HT1080 (cell line): ENCODE measurements at regions not wholly inside any gene's neighbourhood (a gene's known extent, or its start where the extent isn't known, plus 50 kb on each side); places are given as distances from the start of the nearest gene placed in this dataset.
"Not testable (repeated sequence)": the region's sequence is repeated elsewhere in the genome, so short reads cannot be mapped to it uniquely, and the experiment has no call there.

Experiments
- DNase-seq: peaks from one replicate; pipeline ENCODE4 v3.0.0-alpha.2; 2015; ENCODE audit warnings: low read depth

DNA sequence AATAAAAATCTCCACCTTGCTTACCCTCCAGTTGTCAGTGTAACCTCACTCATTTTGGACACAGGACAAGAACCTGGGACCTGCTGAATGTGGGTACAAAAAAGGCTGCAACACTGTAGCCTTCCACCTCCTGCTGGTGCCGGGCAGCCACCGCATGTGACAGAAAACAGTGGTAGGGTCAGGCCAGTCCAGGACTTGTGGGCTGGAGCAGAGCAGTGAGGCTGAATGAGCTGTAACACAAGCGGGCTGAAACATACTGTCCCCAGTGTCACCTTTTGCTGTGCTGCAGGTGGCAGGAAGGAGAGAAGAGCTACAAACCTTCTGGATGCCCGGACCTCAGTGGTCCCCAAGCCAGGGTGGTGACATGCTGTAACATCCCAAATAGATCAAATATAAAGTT lies 465.4 kb upstream of the FOXG1 start:
- DNase-seq = no peak

DNA sequence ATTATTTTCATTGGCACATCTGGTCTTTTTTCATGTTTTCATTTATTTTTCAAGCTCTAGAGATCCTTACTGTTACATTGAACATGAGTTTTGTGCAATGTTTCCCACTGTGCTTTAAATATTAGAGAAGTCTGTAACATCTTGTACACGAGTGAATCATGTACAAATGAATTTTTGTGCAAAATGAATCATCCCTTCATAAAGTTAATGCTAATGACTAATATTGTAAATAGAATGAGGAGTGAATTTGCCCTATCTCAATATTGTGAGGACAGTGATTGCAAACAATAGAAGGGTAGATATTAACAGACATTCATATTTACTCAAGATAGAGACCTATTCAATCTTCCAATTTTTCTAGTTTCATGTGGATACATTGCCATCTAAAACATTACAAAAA lies 463.3 kb upstream of the FOXG1 start:
- peak; percentile 6 for DNase-seq

DNA sequence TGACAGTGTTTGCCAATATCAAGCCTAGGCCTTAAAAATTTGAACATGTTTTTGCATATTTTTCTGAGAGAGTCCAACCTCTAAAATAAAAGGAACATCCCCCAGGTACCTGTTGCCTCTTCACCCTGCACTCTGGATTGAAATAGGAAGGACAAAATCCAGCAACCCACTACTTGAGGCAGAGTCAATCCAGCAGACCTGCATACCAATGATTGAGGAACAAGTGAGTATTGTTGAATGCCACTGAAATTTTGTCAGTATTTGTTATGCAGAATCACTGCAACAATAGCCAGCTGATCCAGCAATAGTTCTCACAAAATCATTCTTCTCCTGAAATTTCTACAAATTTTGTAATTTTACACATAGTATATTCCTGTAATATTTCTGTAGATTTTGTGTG lies 460.6 kb upstream of the FOXG1 start:
- DNase-seq = no peak

DNA sequence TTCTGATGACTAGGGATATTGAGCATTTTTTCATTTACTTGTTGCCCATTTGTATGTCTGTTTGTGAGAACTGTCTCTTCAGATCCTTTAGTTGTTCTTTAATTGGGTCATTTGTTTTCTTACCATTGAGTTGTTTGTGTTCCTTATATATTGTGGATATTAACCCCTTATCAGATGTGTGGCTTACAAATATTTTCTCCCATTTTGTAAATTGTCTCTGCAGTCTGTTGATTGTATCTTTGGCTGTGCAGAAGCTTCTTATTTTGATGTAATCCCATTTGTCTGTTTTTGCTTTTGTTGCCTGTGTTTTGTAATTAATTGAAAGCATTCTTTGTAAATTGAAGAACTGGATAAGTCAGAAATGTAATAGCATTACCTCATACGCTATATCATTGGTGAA lies 459.1 kb upstream of the FOXG1 start:
- DNase-seq = no peak

DNA sequence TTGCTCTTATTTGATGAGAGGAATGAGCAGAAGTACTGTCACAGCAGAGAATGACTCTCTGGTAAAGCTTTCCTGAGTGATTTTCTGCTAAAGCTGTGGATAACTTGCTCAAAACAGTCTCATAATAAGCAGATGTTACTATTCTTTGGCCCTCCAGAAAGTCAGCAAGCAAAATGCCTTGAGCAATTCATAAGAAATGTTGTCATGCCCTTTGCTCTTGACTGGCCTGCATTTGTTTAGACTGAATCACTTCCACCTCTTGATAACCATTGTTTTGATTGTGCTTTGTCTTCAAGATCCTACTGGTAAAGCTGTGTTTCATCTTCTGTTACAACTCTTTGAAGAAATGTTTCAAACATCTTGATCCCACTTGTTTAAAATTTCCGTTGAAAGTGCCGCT lies 457.9 kb upstream of the FOXG1 start:
- peak; percentile 91 for DNase-seq

- DNase-seq = not testable (repeated sequence)
These were observed 448.5 kb upstream of the FOXG1 start for GRCh38 chr14:28317890-28318675.

- peak; percentile 12 for DNase-seq
These were observed 444.9 kb upstream of the FOXG1 start for GRCh38 chr14:28321475-28322244.

GRCh38 chr14:28323366-28323765 lies 443.2 kb upstream of the FOXG1 start:
- no peak for DNase-seq

GRCh38 chr14:28323951-28324741 lies 442.4 kb upstream of the FOXG1 start:
- no peak for DNase-seq

DNA sequence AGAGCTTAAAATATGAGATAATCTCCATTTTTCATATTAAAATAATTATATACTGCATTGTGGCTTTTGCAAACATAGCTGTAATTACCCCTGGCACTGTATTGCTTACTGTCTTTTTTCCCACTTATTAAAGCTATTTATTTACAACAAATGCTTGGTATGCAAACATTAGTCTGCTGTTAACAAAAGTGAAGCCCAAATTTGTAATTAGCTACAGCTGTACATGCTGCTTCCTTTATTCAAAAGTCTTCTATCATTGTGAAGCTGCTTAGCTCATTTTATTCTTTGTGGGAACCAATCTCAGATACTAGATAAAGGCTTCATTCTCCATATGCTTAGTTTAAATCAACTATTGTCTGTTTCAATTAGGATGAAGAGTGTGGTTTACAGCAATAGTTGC lies 425.8 kb upstream of the FOXG1 start:
- DNase-seq = no peak

- DNase-seq = peak; percentile 77
These were observed 422.2 kb upstream of the FOXG1 start for GRCh38 chr14:28344381-28344780.

GRCh38 chr14:28348797-28349196 lies 417.8 kb upstream of the FOXG1 start:
- no peak for DNase-seq

DNA sequence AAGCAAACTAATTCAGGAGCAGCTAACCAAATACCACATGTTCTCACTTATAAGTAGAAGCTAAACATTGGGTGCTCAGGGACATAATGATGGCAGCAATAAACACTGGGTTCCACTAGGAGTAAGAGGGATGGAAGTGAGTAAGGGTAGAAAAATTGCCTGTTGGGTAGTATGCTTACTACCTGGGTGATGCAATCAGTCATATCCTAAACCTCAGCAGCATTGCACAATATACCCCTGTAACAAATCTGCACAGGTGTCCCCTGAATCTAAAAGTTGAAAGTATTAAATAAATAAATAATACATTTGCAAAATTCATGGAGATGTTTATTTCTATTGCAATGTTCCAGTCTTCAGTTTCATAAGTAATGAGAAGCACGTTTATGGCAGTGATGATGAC lies 409.8 kb upstream of the FOXG1 start:
- DNase-seq = no peak

DNA sequence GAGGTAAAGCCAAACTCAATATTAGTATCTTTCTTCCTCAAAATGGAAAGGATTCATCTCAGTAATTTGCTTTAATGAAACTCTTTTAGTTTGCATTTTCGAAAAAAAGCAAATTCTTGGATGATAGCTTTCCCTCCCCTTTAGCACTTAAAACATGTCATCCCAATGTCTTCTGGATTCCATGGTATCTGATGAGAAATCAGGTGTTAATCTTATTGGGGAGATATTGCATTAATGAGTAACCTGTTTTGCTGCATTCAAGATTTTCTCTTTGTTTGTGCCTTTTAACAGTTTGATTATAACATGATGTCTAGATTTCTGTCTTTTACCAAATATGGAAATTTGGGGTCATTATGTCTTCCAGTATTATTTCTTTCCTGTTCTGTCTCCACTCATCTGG lies 405.1 kb upstream of the FOXG1 start:
- no peak for DNase-seq

GRCh38 chr14:28365510-28365909 lies 401.1 kb upstream of the FOXG1 start:
- DNase-seq = no peak

- DNase-seq = no peak
These were observed 392.9 kb upstream of the FOXG1 start for GRCh38 chr14:28373721-28374120.

GRCh38 chr14:28375295-28375694 lies 391.3 kb upstream of the FOXG1 start:
- DNase-seq = peak; percentile 28

DNA sequence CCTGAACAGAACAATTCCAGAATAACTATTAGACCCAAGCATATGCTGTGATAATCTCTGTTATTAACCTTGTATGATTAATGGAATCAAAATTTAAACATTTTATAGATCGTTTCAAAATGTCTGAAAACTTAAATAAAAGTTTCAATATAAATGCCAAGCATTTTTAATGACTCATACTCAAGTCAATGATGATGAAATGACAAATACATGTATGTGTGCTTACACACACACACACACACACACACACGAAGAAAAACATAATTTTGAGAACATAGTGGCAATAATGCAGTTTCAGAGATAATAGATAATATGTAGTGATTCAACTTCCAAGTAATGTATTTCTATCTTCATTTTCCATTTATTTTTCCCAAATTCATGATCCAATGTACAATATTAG lies 384.9 kb upstream of the FOXG1 start:
- no peak for DNase-seq

DNA sequence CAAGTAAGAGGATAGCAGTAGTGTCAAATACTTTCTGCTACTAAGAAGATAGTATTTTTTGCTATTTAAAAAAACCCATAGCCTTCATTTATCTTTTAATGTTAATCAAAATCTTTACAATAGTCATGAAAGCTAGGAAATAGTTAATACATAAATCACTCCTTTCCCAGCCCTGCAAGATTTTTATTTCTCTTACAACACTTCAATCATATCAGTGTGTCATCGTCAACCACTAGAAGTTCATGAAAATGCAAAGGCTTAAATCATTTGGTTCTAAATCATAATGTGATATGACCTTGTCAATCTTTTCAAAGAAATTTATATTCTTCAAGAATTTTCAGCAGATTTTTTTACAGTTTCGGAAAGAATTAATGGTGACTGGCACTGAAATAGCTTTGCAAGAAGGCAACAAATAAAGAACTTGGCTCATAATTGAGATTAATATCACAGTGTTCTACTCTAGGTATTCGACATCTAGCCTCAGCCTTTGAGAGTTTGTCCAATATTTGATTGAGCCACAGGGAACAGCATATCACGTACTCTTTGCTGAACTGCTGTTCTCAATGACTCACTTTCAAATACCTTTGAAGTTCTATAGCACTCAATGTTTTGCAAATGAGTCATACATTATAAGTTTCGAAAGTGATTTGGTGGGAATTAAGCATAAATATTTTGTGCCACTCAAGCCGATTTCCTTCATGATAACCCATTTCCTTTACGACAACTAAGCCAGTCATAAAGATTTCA lies 384.0 kb upstream of the FOXG1 start:
- peak; percentile 90 for DNase-seq

- no peak for DNase-seq
These were observed 368.1 kb upstream of the FOXG1 start for GRCh38 chr14:28398506-28398905.

GRCh38 chr14:28401705-28402104 lies 364.9 kb upstream of the FOXG1 start:
- not testable (repeated sequence) for DNase-seq
